Activated CD8-positive, alpha-beta memory T cell treated with anti-CD3 and anti-CD28 coated beads for 48 hours (primary cell): ENCODE measurements at regions not wholly inside any gene's neighbourhood (a gene's known extent, or its start where the extent isn't known, plus 50 kb on each side); places are given as distances from the start of the nearest gene placed in this dataset.
"Not testable (repeated sequence)": the region's sequence is repeated elsewhere in the genome, so short reads cannot be mapped to it uniquely, and the experiment has no call there.

Source experiments
- DNase-seq, 3 experiments: peaks; one replicate each; pipeline ENCODE4 v3.0.0-alpha.2; 2020; ENCODE audit warnings: low read depth in 2 of 3, low spot score in 2 of 3

DNA sequence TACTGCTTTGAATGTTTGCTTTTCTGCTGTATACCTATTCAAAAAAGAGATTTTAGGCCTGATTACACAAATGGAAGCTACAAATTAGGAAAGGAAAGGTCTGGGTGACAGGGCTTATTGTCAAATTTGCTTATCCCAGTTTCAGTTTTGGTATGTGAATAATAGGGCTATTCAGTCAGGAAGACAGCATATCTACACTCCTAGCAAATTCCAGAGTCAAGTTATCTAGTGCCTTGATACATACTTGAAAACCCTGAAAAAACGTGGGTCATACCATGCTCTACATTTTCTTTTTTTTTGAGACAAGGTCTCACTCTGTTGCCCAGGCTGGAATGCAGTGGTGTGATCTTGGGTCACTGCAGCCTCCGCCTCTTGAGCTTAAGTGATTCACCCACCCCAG is 59.2 kb upstream of the CCDC180 start:
- not testable (repeated sequence) for DNase-seq

GRCh38 chr9:97243606-97244005 is 63.9 kb upstream of the CCDC180 start:
- DNase-seq, result no peak

GRCh38 chr9:97241430-97241829 is 66.0 kb upstream of the CCDC180 start:
- DNase-seq, result not testable (repeated sequence)

DNA sequence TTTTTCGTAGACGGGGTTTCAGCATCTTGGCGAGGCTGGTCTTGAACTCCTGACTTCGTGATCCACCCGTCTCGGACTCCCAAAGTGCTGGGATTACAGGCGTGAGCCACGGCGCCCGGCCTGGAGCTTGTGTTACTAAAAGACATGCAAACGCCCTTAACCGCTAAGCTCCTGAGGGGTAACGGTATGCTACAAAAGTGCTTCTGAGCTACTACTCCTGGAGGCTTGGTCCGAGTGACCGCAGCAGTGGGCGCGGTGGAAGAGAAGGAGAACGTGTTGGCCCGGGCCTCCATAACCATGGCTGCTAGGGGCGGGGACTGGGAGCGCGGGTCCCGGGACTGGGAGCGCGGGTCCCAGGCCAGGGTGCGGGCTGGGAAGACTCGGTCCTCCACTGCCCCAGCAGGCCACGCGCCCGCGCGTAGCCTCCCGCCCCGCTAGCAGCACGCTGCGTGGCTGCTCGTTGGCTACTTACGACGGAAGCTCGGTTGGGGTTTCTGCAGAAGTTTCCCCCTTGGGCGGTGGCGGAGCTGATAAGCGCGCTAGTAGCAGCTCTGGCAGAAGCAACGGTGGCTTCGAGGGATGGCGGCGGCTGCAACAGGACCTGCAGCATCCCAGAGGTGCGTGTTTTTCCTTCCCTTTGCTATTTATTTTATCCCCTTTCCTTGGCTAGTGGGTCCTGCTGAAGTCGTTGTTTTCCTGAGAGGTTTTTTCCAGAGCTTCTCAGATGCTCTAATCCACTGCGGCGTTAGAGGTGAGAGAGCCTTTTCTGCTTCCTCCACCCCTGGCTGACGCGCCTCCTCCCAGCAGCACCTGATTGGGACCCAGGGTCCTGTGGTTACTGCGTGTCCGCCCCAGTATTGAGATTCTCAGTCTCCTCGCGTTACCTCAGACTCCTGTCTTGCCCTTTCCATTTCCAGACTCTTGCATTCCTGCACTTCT is 69.2 kb upstream of the CCDC180 start:
- DNase-seq, result peak; percentile 53 to 60 (median 55)

DNA sequence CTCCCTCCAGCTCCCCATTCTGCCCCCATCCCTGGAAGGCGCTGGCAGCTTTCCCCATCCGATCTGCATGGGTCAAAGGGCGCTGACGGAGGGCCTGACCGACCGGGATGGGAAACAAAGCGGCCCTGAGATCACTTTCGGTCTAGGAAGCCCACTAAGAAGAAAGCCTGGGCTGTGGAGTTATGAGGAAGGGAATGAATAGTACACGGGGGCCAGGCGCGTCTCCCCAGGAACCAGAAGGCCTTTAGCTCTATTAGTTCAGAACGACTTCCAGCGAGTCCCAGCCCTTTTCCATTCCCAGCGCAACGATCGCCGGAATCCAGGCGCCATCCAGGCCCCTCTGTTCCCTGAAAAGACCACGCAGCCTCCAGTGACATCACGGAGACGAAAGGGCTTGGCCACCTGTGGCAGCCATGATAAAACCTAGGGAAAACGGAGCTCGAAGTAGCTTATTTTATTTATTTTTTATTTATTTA is 70.1 kb upstream of the CCDC180 start:
- DNase-seq, result no peak

GRCh38 chr9:97233009-97233400 is 74.5 kb upstream of the CCDC180 start:
- DNase-seq, result not testable (repeated sequence)

DNA sequence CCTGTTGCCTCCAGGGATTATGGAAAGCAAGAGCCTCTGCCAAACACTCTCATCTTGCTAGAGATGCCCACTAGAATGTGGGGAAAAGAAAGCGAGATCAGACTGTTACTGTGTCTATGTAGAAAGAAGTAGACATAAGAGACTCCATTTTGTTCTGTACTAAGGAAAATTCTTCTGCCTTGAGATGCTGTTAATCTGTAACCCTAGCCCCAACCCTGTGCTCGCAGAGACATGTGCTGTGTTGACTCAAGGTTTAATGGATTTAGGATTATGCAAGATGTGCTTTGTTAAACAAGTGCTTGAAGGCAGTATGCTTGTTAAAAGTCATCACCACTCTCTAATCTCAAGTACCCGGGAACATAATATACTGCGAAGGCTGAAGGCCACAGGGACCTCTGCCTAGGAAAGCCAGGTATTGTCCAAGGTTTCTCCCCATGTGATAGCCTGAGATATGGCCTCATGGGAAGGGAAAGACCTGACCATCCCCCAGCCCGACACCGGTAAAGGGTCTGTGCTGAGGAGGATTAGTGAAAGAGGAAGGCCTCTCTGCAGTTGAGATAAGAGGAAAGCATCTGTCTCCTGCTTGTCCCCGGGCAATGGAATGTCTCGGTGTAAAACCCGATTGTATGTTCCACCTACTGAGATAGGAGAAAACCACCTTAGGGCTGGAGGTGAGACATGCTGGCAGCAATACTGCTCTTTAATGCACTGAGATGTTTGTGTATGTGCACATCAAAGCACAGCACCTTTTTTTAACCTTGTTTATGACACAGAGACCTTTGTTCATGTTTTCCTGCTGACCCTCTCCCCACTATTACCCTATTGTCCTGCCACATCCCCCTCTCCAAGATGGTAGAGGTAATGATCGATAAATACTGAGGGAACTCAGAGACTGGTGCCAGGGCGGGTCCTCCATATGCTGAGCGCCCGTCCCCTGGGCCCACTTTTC is 75.1 kb upstream of the CCDC180 start:
- not testable (repeated sequence) for DNase-seq

- DNase-seq, result not testable (repeated sequence)
Measured at GRCh38 chr9:97222393-97222792, 85.1 kb upstream of the CCDC180 start.

- peak; percentile 23 to 32 (median 26) for DNase-seq
Measured at GRCh38 chr9:97221478-97222355, 85.7 kb upstream of the CCDC180 start.

DNA sequence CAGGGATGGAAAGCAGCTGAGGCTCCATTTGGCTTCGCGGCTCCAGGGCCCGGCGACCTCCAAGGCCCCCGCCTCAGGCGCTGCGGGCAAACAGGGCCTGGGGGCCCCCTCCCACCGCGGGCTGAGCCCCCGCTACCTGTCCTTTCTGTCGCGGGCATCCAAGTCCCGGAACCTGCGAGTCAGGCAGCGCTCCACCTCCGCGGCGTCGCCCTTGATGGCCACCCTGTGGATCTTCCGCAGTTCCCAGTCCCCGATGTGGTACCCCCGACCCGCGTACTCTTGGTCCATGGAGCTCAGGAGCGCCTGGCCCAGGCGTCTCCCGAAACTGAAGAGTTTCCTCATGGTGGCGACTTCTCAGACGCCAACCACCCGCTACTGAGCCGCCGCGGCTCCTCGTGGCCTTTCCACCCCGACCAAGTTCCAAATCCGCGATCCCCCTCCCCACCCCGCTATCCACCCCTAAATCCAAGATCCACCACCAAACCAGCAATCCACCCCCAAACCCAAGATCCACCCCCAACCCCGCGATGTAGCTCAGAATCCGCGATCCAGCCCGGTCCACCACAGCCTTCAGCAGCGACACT is 86.5 kb upstream of the CCDC180 start:
- peak in 1 of 3 experiments; percentile 2 for DNase-seq

- not testable (repeated sequence) for DNase-seq
Measured at GRCh38 chr9:97220396-97220795, 87.1 kb upstream of the CCDC180 start.

GRCh38 chr9:97219443-97220140 is 87.9 kb upstream of the CCDC180 start:
- not testable (repeated sequence) for DNase-seq

DNA sequence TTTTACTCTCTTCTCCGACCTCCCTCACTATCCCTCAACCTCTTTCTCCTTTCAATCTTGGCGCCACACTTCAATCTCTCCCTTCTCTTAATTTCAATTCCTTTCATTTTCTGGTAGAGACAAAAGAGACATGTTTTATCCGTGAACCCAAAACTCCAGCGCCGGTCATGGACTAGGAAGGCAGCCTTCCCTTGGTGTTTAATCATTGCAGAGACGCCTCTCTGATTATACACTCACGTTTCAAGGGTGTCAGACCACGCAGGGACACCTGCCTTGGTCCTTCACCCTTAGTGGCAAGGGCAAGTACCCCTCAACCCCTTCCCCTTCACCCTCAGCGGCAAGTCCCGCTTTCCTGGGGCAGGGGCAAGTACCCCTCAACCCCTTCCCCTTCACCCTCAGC is 92.3 kb upstream of the CCDC180 start:
- not testable (repeated sequence) for DNase-seq

GRCh38 chr9:97214556-97214955 is 92.9 kb upstream of the CCDC180 start:
- DNase-seq, result not testable (repeated sequence)

GRCh38 chr9:97199683-97200082 is 107.8 kb upstream of the CCDC180 start:
- DNase-seq, result not testable (repeated sequence)

GRCh38 chr9:97193767-97194166 is 113.7 kb upstream of the CCDC180 start:
- DNase-seq, result not testable (repeated sequence)

- no peak for DNase-seq
Measured at GRCh38 chr9:97188545-97188944, 118.9 kb upstream of the CCDC180 start.

- not testable (repeated sequence) for DNase-seq
Measured at GRCh38 chr9:97187706-97188105, 119.8 kb upstream of the CCDC180 start.

DNA sequence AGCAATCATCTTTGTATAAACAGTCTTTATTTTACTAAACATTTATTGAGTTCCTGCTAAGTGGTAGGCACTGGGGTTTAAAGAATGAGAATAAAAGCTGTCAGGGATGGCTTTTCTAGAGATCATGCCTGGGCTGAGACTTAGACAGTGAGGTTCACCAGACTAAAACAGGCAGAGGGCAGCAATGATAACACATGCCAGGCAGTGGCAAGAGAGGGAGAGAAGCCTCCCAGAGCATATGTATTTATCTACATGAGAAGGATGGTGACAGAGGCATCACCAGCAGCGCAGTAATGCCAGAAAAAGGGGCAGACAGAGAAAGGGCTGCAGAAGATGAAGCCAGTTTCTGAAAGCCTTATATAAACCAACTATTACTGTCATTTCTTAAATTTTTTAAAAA is 121.0 kb upstream of the CCDC180 start:
- DNase-seq, result no peak
